Cardiac muscle cell (in vitro differentiated cells and primary cell): ENCODE measurements at regions not wholly inside any gene's neighbourhood (a gene's known extent, or its start where the extent isn't known, plus 50 kb on each side); places are given as distances from the start of the nearest gene placed in this dataset.
A peak's percentile ranks its signal among the peaks of the same experiment; 100 is the strongest.

Experiments
- DNase-seq, 2 donors: peaks; one replicate each; pipeline versions ENCODE4 v3.0.0 to v3.0.0-alpha.2; 2010 to 2017; ENCODE audit warnings: low read depth in 1 of 2, low spot score in 1 of 2
- H3K27ac ChIP-seq: fragments of 200-600 bp; sonication (generic); 2 replicates; pipeline ENCODE4 v1.5.1; 2016
- H3K27me3 ChIP-seq: fragments of 200-600 bp; sonication (generic); 2 replicates; pipeline ENCODE4 v1.6.0; 2016; ENCODE audit warnings: control low read depth
- H3K36me3 ChIP-seq: fragments of 200-600 bp; sonication (generic); 2 replicates; pipeline ENCODE4 v1.5.1; 2016; ENCODE audit warnings: control low read depth
- H3K4me1 ChIP-seq: fragments of 200-600 bp; sonication (generic); 2 replicates; pipeline ENCODE4 v1.8.1; 2017; ENCODE audit warnings: low read depth, mild to moderate bottlenecking, mixed run types
- H3K4me3 ChIP-seq: fragments of 200-600 bp; sonication (generic); 2 replicates; pipeline ENCODE4 v1.5.1; 2016; ENCODE audit warnings: mild to moderate bottlenecking
- H3K9me3 ChIP-seq: fragments of 200-600 bp; sonication (generic); 2 replicates; pipeline ENCODE4 v1.5.1; 2017; ENCODE audit warnings: low read depth, mild to moderate bottlenecking, control low read depth
- TF ChIP-seq, protein P1 (sequence below): IDR thresholded peaks from 2 replicates; pipeline ENCODE4 v1.5.1; 2012; ENCODE audit warnings: low read depth, mild to moderate bottlenecking, low read length

GRCh38 chr12:25723921-25724491 lies 170.9 kb upstream of the LMNTD1 start:
- Histone ChIP-seq H3K27ac (no peak overlapping the region), H3K4me3 (no peak overlapping the region), H3K9me3 (no peaks in the 10 kb centered on the region), H3K36me3 (no peaks in the 10 kb centered on the region), H3K27me3 (no peaks in the 10 kb centered on the region), H3K4me1 (no peaks in the 10 kb centered on the region)
- peak in 1 of 2 donors; percentile 74 for DNase-seq
- TF ChIP-seq, protein P1, sequence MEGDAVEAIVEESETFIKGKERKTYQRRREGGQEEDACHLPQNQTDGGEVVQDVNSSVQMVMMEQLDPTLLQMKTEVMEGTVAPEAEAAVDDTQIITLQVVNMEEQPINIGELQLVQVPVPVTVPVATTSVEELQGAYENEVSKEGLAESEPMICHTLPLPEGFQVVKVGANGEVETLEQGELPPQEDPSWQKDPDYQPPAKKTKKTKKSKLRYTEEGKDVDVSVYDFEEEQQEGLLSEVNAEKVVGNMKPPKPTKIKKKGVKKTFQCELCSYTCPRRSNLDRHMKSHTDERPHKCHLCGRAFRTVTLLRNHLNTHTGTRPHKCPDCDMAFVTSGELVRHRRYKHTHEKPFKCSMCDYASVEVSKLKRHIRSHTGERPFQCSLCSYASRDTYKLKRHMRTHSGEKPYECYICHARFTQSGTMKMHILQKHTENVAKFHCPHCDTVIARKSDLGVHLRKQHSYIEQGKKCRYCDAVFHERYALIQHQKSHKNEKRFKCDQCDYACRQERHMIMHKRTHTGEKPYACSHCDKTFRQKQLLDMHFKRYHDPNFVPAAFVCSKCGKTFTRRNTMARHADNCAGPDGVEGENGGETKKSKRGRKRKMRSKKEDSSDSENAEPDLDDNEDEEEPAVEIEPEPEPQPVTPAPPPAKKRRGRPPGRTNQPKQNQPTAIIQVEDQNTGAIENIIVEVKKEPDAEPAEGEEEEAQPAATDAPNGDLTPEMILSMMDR = no peak

GRCh38 chr12:25725470-25725869 lies 172.4 kb upstream of the LMNTD1 start:
- DNase-seq = no peak
- Histone ChIP-seq H3K27ac (no peak overlapping the region), H3K36me3 (no peaks in the 10 kb centered on the region), H3K27me3 (no peaks in the 10 kb centered on the region), H3K9me3 (no peaks in the 10 kb centered on the region), H3K4me3 (no peak overlapping the region), H3K4me1 (no peaks in the 10 kb centered on the region)
- TF ChIP-seq, protein P1 = no peak

DNA sequence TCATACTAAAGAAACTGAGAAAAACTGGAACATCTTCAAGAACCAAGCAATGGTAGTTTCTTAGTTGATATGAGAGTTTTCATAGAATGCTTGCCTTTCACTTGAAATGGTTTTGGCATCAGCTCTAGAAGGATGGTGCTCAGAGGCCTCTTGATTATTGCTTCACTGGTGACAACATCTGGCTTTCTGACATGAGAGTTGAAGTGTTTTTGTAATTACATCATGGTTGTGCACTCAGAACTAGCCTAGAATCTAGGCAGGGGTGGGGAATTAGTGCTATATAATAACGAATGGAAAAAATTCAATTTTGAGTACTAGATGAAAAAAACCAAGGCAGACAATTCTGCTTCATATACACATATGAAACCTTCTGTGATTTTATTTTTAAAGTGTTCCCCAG lies 172.8 kb upstream of the LMNTD1 start:
- DNase-seq = peak in 1 of 2 donors; percentile 86

GRCh38 chr12:25728056-25728595 lies 175.0 kb upstream of the LMNTD1 start:
- H3K36me3 ChIP-seq = no peaks in the 10 kb centered on the region
- TF ChIP-seq, protein P1 = no peak
- no peaks in the 10 kb centered on the region for H3K9me3 ChIP-seq
- DNase-seq = peak in 1 of 2 donors; percentile 40
- H3K4me1 ChIP-seq = no peaks in the 10 kb centered on the region
- H3K27ac ChIP-seq = no peak overlapping the region
- no peak overlapping the region for H3K4me3 ChIP-seq
- no peaks in the 10 kb centered on the region for H3K27me3 ChIP-seq

More for the DNA sequence above, 172.8 kb upstream of the LMNTD1 start:
- no peaks in the 10 kb centered on the region for H3K36me3 ChIP-seq
- H3K4me3 ChIP-seq = no peak overlapping the region
- no peaks in the 10 kb centered on the region for H3K9me3 ChIP-seq
- H3K27me3 ChIP-seq = no peaks in the 10 kb centered on the region
- TF ChIP-seq, protein P1 = no peak
- H3K4me1 ChIP-seq = no peaks in the 10 kb centered on the region
- H3K27ac ChIP-seq = no peak overlapping the region

DNA sequence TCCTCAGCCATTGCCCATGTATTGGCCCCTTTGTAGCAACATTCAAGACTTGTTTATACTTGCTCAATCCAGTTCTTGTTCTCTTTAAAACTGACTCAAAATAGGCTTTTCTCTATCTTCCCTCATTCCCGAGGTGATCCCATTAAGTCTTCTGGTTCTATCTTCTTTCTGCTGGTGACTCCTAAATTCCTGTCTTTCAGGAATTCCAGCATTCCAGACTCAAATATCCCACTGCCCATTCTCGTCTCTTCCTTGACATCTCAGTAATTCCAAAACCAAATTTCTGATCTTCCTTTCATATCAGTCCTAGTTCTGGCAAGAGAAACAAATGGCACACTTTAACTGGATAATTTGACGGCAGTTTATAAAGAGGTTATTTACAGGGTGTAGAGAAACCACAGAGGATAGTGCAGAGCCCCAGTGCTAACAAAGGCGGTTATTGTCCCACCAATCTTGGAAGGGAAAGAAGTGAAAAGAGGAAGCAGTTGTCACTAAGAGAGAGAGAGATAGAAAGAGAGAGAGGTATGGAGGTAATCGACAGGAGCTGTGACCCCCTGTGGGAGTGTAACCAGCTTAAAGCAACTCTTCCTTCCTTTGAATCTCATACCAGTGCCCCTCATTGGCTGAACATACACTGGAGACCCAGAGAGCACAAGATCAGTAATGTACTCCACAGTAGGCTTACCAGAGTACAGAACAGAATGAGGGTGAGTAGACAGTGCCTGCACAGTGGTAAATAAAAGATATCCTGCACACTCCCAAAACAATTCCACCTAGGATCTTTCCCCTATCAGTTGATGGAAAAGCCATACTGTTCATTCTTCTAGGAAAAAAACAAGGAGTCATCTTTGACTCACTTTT lies 177.6 kb upstream of the LMNTD1 start:
- H3K4me1 ChIP-seq = no peaks in the 10 kb centered on the region
- H3K9me3 ChIP-seq = no peaks in the 10 kb centered on the region
- DNase-seq = peak in 1 of 2 donors; percentile 18
- no peak overlapping the region for H3K27ac ChIP-seq
- no peak overlapping the region for H3K4me3 ChIP-seq
- TF ChIP-seq, protein P1 = no peak
- no peaks in the 10 kb centered on the region for H3K27me3 ChIP-seq
- H3K36me3 ChIP-seq = no peaks in the 10 kb centered on the region
